ENCODE measurements at regions not wholly inside any gene's neighbourhood (a gene's known extent, or its start where the extent isn't known, plus 50 kb on each side); places are given as distances from the start of the nearest gene placed in this dataset.

DNA sequence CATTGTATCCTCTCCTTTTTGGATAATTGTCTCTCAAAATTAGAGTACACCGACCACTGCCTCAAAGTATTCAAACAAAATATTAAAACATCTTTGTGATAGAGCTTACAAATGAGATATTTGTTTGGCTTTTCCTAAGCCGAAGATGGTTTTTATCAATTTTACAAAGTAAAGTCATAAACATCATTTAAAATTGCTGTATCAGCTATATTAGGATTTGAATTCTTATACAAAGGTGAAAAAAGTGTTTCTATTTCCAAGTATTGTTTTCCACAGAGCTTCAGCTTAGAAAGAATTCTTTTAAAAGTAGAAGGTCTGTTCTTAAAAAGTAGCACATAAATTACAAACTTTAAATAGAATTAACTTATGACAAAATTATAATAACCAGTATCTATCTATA lies 116.6 kb upstream of the IFNE start:
- TF ChIP-seq, protein P1, sequence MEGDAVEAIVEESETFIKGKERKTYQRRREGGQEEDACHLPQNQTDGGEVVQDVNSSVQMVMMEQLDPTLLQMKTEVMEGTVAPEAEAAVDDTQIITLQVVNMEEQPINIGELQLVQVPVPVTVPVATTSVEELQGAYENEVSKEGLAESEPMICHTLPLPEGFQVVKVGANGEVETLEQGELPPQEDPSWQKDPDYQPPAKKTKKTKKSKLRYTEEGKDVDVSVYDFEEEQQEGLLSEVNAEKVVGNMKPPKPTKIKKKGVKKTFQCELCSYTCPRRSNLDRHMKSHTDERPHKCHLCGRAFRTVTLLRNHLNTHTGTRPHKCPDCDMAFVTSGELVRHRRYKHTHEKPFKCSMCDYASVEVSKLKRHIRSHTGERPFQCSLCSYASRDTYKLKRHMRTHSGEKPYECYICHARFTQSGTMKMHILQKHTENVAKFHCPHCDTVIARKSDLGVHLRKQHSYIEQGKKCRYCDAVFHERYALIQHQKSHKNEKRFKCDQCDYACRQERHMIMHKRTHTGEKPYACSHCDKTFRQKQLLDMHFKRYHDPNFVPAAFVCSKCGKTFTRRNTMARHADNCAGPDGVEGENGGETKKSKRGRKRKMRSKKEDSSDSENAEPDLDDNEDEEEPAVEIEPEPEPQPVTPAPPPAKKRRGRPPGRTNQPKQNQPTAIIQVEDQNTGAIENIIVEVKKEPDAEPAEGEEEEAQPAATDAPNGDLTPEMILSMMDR (IDR thresholded peaks at IDR 0.05): no peak
- no peak for TF ChIP-seq POLR2A (IDR thresholded peaks at IDR 0.05)
